Mesendoderm (in vitro differentiated cells): ENCODE measurements at regions not wholly inside any gene's neighbourhood (a gene's known extent, or its start where the extent isn't known, plus 50 kb on each side); places are given as distances from the start of the nearest gene placed in this dataset.
"Not testable (repeated sequence)": the region's sequence is repeated elsewhere in the genome, so short reads cannot be mapped to it uniquely, and the experiment has no call there.

Experiments
- DNase-seq: peaks from one replicate; pipeline ENCODE4 v3.0.0; 2013
- H2AK5ac ChIP-seq: 2 replicates; pipeline ENCODE4 v1.6.1; 2013; ENCODE audit warnings: low read length, inconsistent platforms
- H2BK120ac ChIP-seq: 2 replicates; pipeline ENCODE4 v1.6.1; 2013; ENCODE audit warnings: low read depth, mild to moderate bottlenecking, low read length, moderate library complexity, mixed read lengths
- H2BK15ac ChIP-seq: replicated peaks from 2 replicates; pipeline ENCODE4 v1.6.1; 2013; ENCODE audit warnings: low read depth, mild to moderate bottlenecking, moderate library complexity
- H2BK5ac ChIP-seq: 2 replicates; pipeline ENCODE4 v1.6.1; 2013; ENCODE audit warnings: low read length, inconsistent platforms
- H3K18ac ChIP-seq: 2 replicates; pipeline ENCODE4 v1.6.1; 2013; ENCODE audit warnings: mild to moderate bottlenecking, low read length, mixed read lengths
- H3K23ac ChIP-seq: one replicate; pipeline ENCODE4 v1.6.1; 2013; ENCODE audit warnings: low read length
- H3K27ac ChIP-seq: 2 replicates; pipeline ENCODE4 v1.5.1; 2013; ENCODE audit warnings: low read depth, mild to moderate bottlenecking, inconsistent platforms, low read length, moderate library complexity
- H3K27me3 ChIP-seq: 2 replicates; pipeline ENCODE4 v1.6.1; 2013; ENCODE audit warnings: low read length, control low read depth, mild to moderate bottlenecking, inconsistent platforms; ENCODE audit not compliant: insufficient read depth, poor library complexity
- H3K36me3 ChIP-seq: 2 replicates; pipeline ENCODE4 v1.6.1; 2013; ENCODE audit warnings: low read length, inconsistent platforms; ENCODE audit not compliant: control insufficient read depth, insufficient read depth
- H3K4ac ChIP-seq: one replicate; pipeline ENCODE4 v1.6.1; 2013; ENCODE audit warnings: low read depth, mild to moderate bottlenecking, low read length, moderate library complexity
- H3K4me1 ChIP-seq: 2 replicates; pipeline ENCODE4 v1.6.1; 2013; ENCODE audit warnings: low read depth, low read length, inconsistent platforms; ENCODE audit not compliant: control insufficient read depth
- H3K4me2 ChIP-seq: 2 replicates; pipeline ENCODE4 v1.6.1; 2013; ENCODE audit warnings: low read length
- H3K4me3 ChIP-seq: 2 replicates; pipeline ENCODE4 v1.5.1; 2013; ENCODE audit warnings: mild to moderate bottlenecking, low read length
- H3K56ac ChIP-seq: one replicate; pipeline ENCODE4 v1.6.1; 2013; ENCODE audit warnings: low read length
- H3K79me1 ChIP-seq: 2 replicates; pipeline ENCODE4 v1.6.1; 2013; ENCODE audit warnings: low read length, inconsistent platforms
- H3K79me2 ChIP-seq: 2 replicates; pipeline ENCODE4 v1.6.1; 2013; ENCODE audit warnings: mild to moderate bottlenecking, low read length; ENCODE audit not compliant: control insufficient read depth, insufficient read depth
- H3K9ac ChIP-seq: 2 replicates; pipeline ENCODE4 v1.6.1; 2013; ENCODE audit warnings: low read length, inconsistent platforms
- H4K5ac ChIP-seq: one replicate; pipeline ENCODE4 v1.6.1; 2013; ENCODE audit warnings: low read length
- H4K8ac ChIP-seq: one replicate; pipeline ENCODE4 v1.6.1; 2013; ENCODE audit warnings: low read depth, mild to moderate bottlenecking, control low read depth, low read length, moderate library complexity
- WGBS: extraction: QIAGEN DNeasy Blood & Tissue Kit; methylation state at CpG from one replicate; pipeline ENCODE4 v1.1.7; 2013; ENCODE audit warnings: low lambda C conversion rate, missing lambda C conversion rate; ENCODE audit not compliant: insufficient coverage; ENCODE audit errors: extremely low coverage; 5-methylcytosine and 5-hydroxymethylcytosine counted together

DNA sequence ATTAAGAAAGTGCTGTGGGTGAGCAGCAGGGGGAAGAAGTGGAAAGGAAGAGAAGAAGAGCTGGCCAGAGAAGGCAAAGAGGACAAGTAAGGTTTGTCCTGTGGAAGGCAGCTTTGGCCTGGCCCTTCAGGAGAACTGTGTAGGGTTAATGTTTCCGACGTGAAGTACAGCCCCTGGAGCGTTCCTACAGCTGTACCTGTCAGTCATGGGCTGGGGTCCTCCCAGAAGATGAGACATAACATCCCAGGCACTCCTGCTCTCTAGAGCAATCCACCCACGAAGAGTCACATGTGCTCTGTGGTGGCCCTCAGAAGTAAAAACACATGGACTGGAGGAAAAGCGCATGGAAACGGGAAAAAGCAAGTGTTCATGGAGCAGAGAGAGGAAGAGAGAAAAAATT, 237.4 kb downstream of the CAAP1 start:
- no peaks in the 10 kb centered on the region for H3K79me1 ChIP-seq
- H3K36me3 ChIP-seq = no peaks in the 10 kb centered on the region
- no peak overlapping the region for H4K8ac ChIP-seq
- H3K4ac ChIP-seq = no peak overlapping the region
- no peak overlapping the region for H2BK5ac ChIP-seq
- H3K9ac ChIP-seq = no peak overlapping the region
- no peaks in the 10 kb centered on the region for H3K79me2 ChIP-seq
- DNase-seq = no peak
- H3K27ac ChIP-seq = no peak overlapping the region
- no peak overlapping the region for H3K18ac ChIP-seq
- no peaks in the 10 kb centered on the region for H3K4me1 ChIP-seq
- no peak overlapping the region for H3K4me3 ChIP-seq
- no peak overlapping the region for H2AK5ac ChIP-seq
- no peak overlapping the region for H2BK120ac ChIP-seq
- H3K27me3 ChIP-seq = no peaks in the 10 kb centered on the region
- H3K4me2 ChIP-seq = no peak overlapping the region
- no peak overlapping the region for H3K23ac ChIP-seq
- no peak overlapping the region for H4K5ac ChIP-seq
- WGBS = no CpG with 5 or more reads among the region's 6 CpGs
- no peak overlapping the region for H2BK15ac ChIP-seq
- H3K56ac ChIP-seq = no peak overlapping the region

GRCh38 chr9:26650325-26650724, 242.3 kb downstream of the CAAP1 start:
- Histone ChIP-seq H3K4ac (no peak overlapping the region), H2BK15ac (no peak overlapping the region), H2AK5ac (no peak overlapping the region), H4K8ac (no peak overlapping the region), H3K4me1 (no peaks in the 10 kb centered on the region), H4K5ac (no peak overlapping the region), H3K4me2 (no peak overlapping the region), H3K27ac (no peak overlapping the region), H3K23ac (no peak overlapping the region), H3K36me3 (no peaks in the 10 kb centered on the region), H3K4me3 (no peak overlapping the region), H3K27me3 (no peaks in the 10 kb centered on the region), H2BK5ac (no peak overlapping the region), H3K79me2 (no peaks in the 10 kb centered on the region), H3K56ac (no peak overlapping the region), H3K79me1 (no peaks in the 10 kb centered on the region), H3K18ac (no peak overlapping the region), H3K9ac (no peak overlapping the region), H2BK120ac (no peak overlapping the region)
- DNase-seq = no peak

- H3K4me2 ChIP-seq = no peak overlapping the region
- H3K79me2 ChIP-seq = no peaks in the 10 kb centered on the region
- H3K9ac ChIP-seq = no peak overlapping the region
- no peak overlapping the region for H2BK5ac ChIP-seq
- H3K4ac ChIP-seq = no peak overlapping the region
- no peak overlapping the region for H3K18ac ChIP-seq
- no peak overlapping the region for H3K4me3 ChIP-seq
- no peak overlapping the region for H4K8ac ChIP-seq
- WGBS = no CpG with 5 or more reads among the region's 4 CpGs
- no peak overlapping the region for H2BK15ac ChIP-seq
- H4K5ac ChIP-seq = no peak overlapping the region
- no peak overlapping the region for H2BK120ac ChIP-seq
- DNase-seq = no peak
- no peak overlapping the region for H2AK5ac ChIP-seq
- no peak overlapping the region for H3K56ac ChIP-seq
- H3K36me3 ChIP-seq = no peaks in the 10 kb centered on the region
- no peaks in the 10 kb centered on the region for H3K27me3 ChIP-seq
- no peaks in the 10 kb centered on the region for H3K79me1 ChIP-seq
- H3K23ac ChIP-seq = no peak overlapping the region
- H3K27ac ChIP-seq = no peak overlapping the region
- H3K4me1 ChIP-seq = no peaks in the 10 kb centered on the region
Measured at GRCh38 chr9:26643826-26644225, 248.8 kb downstream of the CAAP1 start.

DNA sequence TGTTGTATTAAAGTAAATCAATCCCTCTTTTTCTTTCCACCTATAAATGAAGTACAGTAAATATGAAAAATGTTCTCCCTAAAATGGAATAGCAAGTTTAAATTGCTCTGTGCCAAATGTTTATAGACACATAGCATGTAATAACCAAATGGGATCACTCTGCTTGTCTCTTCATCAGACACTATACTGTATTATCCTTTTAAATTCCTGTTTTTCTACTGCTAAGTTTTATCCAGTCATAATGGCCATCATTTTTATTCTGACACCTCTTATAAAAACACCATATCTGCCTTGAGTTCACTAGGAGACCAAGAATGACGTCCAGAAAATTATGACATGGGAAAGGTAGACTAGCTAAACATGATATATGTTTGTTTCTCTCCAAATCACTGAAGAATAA, 252.8 kb downstream of the CAAP1 start:
- no peaks in the 10 kb centered on the region for H3K79me2 ChIP-seq
- no CpG with 5 or more reads among the region's 1 CpG for WGBS
- H3K4me1 ChIP-seq = no peaks in the 10 kb centered on the region
- H3K4me3 ChIP-seq = no peak overlapping the region
- no peak overlapping the region for H3K4me2 ChIP-seq
- no peak overlapping the region for H4K5ac ChIP-seq
- no peaks in the 10 kb centered on the region for H3K79me1 ChIP-seq
- no peak overlapping the region for H3K27ac ChIP-seq
- no peak overlapping the region for H2BK5ac ChIP-seq
- no peak overlapping the region for H2AK5ac ChIP-seq
- H3K23ac ChIP-seq = no peak overlapping the region
- H3K56ac ChIP-seq = no peak overlapping the region
- no peak overlapping the region for H3K18ac ChIP-seq
- no peak overlapping the region for H2BK120ac ChIP-seq
- H3K27me3 ChIP-seq = no peaks in the 10 kb centered on the region
- no peak overlapping the region for H3K9ac ChIP-seq
- no peak overlapping the region for H4K8ac ChIP-seq
- no peaks in the 10 kb centered on the region for H3K36me3 ChIP-seq
- DNase-seq = no peak
- H3K4ac ChIP-seq = no peak overlapping the region
- no peak overlapping the region for H2BK15ac ChIP-seq

- no peak overlapping the region for H3K4me3 ChIP-seq
- no peak overlapping the region for H3K27ac ChIP-seq
- DNase-seq = peak; percentile 52
- H2BK120ac ChIP-seq = no peak overlapping the region
- H3K9ac ChIP-seq = no peak overlapping the region
- no peak overlapping the region for H4K5ac ChIP-seq
- H3K79me2 ChIP-seq = no peaks in the 10 kb centered on the region
- H3K4me2 ChIP-seq = no peak overlapping the region
- H3K4ac ChIP-seq = no peak overlapping the region
- H4K8ac ChIP-seq = no peak overlapping the region
- no peaks in the 10 kb centered on the region for H3K27me3 ChIP-seq
- no peaks in the 10 kb centered on the region for H3K4me1 ChIP-seq
- H2BK15ac ChIP-seq = no peak overlapping the region
- no peak overlapping the region for H2AK5ac ChIP-seq
- no peaks in the 10 kb centered on the region for H3K36me3 ChIP-seq
- no peak overlapping the region for H3K18ac ChIP-seq
- H2BK5ac ChIP-seq = no peak overlapping the region
- H3K23ac ChIP-seq = no peak overlapping the region
- H3K79me1 ChIP-seq = no peaks in the 10 kb centered on the region
- H3K56ac ChIP-seq = no peak overlapping the region
- WGBS = 100% methylated on average over 1 of the region's 4 CpGs
Measured at GRCh38 chr9:26637101-26637500, 255.5 kb downstream of the CAAP1 start.

DNA sequence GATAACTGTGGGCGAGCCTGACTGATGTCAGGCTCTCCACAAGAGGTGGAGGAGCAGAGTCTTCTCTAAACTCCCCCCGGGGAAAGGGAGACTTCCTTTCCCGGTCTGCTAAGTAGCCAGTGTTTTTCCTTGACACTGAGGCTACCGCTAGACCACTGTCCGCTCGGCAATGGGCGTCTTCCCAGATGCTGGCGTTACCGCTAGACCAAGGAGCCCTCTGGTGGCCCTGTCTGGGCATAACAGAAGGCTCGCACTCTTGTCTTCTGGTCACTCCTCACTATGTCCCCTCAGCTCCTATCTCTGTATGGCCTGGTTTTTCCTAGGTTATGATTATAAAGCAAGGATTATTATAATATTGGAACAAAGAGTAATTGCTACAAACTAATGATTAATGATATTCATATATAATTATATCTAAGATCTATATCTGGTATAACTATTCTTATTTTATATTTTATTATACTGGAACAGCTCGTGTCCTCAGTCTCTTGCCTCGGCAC, 278.7 kb downstream of the CAAP1 start:
- no CpG with 5 or more reads among the region's 12 CpGs for WGBS
- H4K5ac ChIP-seq, H2BK120ac ChIP-seq, H3K4me3 ChIP-seq, H3K56ac ChIP-seq, H3K23ac ChIP-seq, H4K8ac ChIP-seq, H3K79me1 ChIP-seq, H3K9ac ChIP-seq, H2BK5ac ChIP-seq, H3K27ac ChIP-seq, H2AK5ac ChIP-seq, H3K4me1 ChIP-seq, H3K18ac ChIP-seq, H3K4ac ChIP-seq, H3K36me3 ChIP-seq, H3K27me3 ChIP-seq, H3K4me2 ChIP-seq, H2BK15ac ChIP-seq, H3K79me2 ChIP-seq: not testable (repeated sequence)
- DNase-seq = peak; percentile 69
